Mucosa of gallbladder (tissue), 1 donor: ENCODE measurements at regions not wholly inside any gene's neighbourhood (a gene's known extent, or its start where the extent isn't known, plus 50 kb on each side); places are given as distances from the start of the nearest gene placed in this dataset.
"Not testable (repeated sequence)": the region's sequence is repeated elsewhere in the genome, so short reads cannot be mapped to it uniquely, and the experiment has no call there.

Source experiments
- DNase-seq: peaks from one replicate; pipeline ENCODE4 v3.0.0-alpha.2; 2020; ENCODE audit warnings: low spot score
- donor health status: DM: no; HTN: no; CAD: no.

DNA sequence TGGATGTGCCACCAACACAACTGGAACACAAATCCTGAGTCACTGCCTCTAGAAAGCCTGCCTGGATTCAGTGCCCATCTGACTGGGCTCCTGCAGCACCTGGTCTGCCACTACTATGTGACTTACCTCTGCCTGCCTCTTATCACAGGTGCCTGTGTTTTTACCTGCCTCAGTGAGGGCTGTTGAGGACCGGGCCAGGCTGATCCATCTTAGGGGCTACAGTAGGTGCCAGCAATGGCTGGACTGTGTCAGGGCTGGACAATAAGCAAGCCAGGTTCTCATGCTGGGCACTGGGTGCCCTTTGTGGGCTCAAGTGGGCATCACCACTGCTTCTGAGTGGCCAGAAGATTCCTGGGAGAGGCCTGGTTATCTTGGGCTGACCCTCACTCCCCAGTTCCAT is 948.6 kb upstream of the TPTE start:
- DNase-seq = not testable (repeated sequence)

DNA sequence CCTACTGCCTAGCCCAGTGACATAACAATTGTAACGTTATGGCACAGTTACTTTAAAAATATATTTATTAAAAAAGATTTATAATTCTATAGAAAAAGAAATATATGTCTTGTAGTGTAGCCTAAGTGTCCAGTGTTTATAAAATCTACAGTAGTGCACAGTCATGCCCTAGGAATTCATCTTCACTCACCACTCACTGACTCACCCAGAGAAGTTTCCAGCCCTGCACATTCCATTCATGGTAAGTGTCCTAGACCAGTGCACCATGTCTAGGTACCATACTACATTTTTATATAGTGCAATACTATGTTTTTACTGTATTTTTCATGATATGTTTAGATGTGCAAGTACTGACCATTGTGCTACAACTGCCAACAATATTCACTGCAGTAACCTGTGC is 947.9 kb upstream of the TPTE start:
- not testable (repeated sequence) for DNase-seq

DNA sequence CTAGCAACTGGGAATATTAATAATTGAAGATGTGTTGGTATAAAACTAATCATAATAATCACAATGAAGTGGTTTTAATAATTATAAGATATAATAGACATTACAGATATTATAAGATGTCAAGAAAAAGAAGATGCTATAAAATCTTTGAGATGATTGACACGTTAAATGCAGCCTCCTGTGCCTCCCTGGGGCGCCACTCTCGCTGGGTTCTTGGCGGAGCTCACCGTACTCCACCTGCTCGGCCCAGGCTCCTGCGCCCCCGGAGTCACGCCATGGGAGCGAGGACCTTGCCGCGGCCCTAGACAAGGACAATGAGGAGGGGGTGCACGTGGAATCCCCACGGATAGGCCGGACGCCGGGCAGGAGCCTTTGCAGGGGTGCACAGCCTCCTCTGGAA is 942.1 kb upstream of the TPTE start:
- not testable (repeated sequence) for DNase-seq

GRCh38 chr21:9587941-9588340 is 933.4 kb upstream of the TPTE start:
- DNase-seq = not testable (repeated sequence)

GRCh38 chr21:9592591-9592990 is 928.8 kb upstream of the TPTE start:
- DNase-seq = not testable (repeated sequence)

- not testable (repeated sequence) for DNase-seq
Observed at GRCh38 chr21:9593646-9594045, 927.7 kb upstream of the TPTE start.

- not testable (repeated sequence) for DNase-seq
Observed at GRCh38 chr21:9614011-9614410, 907.4 kb upstream of the TPTE start.

- not testable (repeated sequence) for DNase-seq
Observed at GRCh38 chr21:9621121-9621793, 900.1 kb upstream of the TPTE start.

DNA sequence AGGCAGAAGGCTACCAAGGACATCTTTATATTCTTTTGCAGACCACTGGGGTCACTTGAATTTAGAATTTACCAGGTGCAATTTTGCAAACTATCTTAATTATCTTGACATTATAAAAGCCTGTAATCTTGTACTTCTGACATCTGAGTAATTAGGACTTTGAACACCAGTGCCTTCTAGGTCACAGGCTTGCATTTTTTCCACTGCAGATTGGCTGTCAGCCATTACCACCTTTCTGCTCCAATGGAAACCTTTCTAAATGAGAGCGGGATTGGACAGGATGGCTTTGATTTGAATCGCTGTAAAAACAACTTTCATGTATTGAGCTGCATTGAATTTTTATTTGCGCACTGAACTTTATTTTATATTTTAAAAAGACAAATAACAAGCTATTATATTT is 893.3 kb upstream of the TPTE start:
- DNase-seq = not testable (repeated sequence)

GRCh38 chr21:9647409-9647808 is 874.0 kb upstream of the TPTE start:
- not testable (repeated sequence) for DNase-seq

- not testable (repeated sequence) for DNase-seq
Observed at GRCh38 chr21:9648331-9648730, 873.1 kb upstream of the TPTE start.

DNA sequence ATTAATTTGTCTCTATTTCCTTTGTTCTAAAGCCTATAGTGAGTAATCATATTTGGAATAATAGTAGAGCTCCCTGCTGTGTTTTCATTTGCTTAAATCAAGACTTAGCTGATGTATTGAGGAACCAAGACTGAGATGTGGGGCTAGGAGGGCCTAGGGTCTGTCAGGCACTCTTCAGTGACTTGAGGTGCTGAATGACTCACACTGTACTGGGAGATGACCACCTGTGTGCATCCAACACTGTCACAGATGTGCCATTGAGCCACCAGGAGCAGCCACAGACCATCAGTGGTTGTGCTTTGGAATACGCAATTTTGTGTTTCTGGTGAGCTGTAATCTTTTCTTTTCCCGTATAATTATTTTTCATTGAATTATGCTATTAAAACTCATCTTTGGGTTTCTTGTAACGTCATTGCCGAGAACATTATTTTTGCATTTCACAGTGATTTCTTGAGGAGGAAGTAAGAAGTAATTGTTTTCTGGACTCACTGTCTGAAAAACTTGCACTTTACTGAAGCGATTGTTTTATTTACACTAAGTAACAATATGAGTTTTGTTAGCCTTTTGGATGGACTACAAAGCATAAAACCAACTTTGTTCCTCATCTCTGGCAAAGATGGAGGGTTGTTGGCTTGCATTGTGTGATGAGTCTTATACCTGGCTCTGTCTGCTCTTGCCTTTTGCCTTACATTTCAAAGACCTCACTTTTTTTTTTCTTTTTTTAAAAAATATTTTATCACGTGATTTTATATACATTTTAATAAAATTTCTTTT is 872.2 kb upstream of the TPTE start:
- not testable (repeated sequence) for DNase-seq

GRCh38 chr21:9652819-9653218 is 868.6 kb upstream of the TPTE start:
- not testable (repeated sequence) for DNase-seq

DNA sequence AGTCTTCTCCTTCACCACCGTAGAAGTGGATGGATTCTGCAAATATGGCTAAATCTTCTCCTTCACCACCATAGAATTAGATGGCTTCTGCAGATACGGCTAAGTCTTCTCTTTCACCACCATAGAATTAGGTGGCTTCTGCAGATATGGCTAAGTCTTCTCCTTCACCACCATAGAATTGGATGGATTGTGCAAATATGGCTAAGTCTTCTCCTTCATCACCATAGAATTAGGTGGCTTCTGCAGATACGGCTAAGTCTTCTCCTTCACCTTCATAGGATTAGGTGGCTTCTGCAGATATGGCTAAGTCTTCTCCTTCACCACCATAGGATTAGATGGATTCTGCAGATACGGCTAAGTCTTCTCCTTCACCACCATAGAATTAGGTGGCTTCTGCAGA is 866.2 kb upstream of the TPTE start:
- not testable (repeated sequence) for DNase-seq

- not testable (repeated sequence) for DNase-seq
Observed at GRCh38 chr21:9656455-9656854, 864.9 kb upstream of the TPTE start.

GRCh38 chr21:9657779-9658178 is 863.6 kb upstream of the TPTE start:
- DNase-seq = not testable (repeated sequence)

DNA sequence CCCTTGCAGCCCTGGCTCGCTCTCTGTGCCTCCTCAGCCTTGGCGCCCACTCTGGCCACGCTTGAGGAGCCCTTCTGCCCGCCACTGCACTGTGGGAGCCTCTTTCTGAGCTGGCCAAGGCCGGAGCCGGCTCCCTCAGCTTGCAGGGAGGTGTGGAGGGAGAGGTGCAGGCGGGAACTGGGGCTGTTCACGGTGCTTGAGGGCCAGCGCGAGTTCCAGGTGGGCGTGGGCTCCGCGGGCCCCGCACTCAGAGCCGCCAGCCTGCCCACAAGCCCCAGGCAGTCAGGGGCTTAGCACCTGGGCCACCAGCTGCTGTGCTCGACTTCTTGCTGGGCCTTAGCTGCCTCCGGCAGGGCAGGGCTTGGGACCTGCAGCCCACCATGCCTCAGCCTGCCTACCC is 861.5 kb upstream of the TPTE start:
- not testable (repeated sequence) for DNase-seq

- not testable (repeated sequence) for DNase-seq
Observed at GRCh38 chr21:9663914-9664729, 857.3 kb upstream of the TPTE start.

DNA sequence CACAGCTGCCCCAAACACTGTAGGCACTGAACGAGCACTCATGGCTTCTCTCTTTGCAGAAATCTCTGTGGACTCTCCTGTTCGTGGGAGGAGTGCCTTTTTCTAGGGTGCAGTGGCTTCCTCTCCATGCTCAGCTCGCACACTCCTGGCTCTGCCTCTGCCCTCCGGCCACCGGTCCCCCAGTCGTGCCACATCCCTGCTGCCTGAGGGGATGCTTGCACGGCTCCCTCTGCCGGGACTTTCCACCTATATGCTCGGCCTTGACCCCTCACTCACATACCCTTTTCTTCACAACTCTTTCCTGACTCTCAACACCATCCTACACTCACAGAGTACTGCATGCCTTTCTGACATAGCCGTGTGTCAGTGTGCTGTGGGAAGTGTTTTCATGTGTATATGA is 845.6 kb upstream of the TPTE start:
- not testable (repeated sequence) for DNase-seq

DNA sequence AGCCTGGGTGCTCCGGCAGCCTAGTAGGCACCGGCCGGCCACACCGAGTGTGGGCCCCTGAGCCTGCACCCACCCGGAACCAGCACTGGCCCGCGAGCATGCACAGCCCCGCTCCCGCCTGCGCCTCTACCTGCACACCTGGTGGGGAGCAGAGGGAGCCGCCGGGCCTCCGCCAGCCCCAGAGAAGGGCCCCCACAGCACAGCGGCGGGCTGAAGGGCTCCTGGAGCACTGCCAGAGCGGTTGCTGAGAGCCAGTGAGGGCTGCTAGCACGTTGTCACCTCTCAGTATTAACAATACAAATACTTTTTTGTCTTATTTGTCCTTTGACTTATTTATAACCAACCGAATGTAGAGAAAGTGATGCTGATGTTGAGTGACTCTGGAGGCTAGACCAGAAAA is 842.4 kb upstream of the TPTE start:
- DNase-seq = not testable (repeated sequence)

DNA sequence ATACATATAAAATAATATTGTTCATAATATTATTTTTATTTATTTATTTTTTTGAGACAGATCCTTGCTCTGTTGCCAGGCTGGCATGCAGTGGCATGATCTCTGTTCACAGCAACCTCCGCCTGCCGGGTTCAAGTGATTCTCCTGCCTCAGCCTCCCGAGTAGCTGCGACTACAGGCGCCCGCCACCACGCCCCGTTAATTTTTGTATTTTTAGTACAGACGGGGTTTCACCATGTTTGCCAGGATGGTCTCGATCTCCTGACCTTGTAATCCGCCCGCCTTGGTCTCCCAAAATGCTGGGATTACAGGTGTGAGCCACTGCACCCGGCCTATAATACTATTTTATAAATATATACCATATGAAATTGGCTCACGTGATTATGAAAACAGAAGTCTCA is 832.4 kb upstream of the TPTE start:
- DNase-seq = not testable (repeated sequence)

- DNase-seq = not testable (repeated sequence)
Observed at GRCh38 chr21:9690981-9691380, 830.4 kb upstream of the TPTE start.
